Adrenal gland (tissue), 5 donors: ENCODE measurements at regions not wholly inside any gene's neighbourhood (a gene's known extent, or its start where the extent isn't known, plus 50 kb on each side); places are given as distances from the start of the nearest gene placed in this dataset.

Experiments
- CTCF ChIP-seq, 6 experiments: fragments of 450-650 bp in 4 of 6; fragments of 200-600 bp in 2 of 6; sonication (generic) in 1 of 6; IDR thresholded peaks; 1 replicate in 5 of 6; 2 replicates in 1 of 6; pipeline versions ENCODE4 v1.5.1 to v1.8.0; 2016 to 2021; ENCODE audit warnings: antibody characterized with exemption in 6 of 6, mild to moderate bottlenecking in 2 of 6, moderate library complexity in 1 of 6
- POLR2A ChIP-seq, 2 donors: fragments of 450-650 bp; IDR thresholded peaks; one replicate each; pipeline ENCODE4 v1.6.1; 2017; ENCODE audit warnings: antibody characterized with exemption in 2 of 2, mild to moderate bottlenecking in 2 of 2, moderate library complexity in 1 of 2
- donor health status: DM: no; HTN: no; CAD: no.

GRCh38 chr18:47615043-47615442 is 315.4 kb downstream of the SMAD2 start:
- TF ChIP-seq POLR2A (IDR thresholded peaks at IDR 0.05), result no peak
- no peak for TF ChIP-seq CTCF (IDR thresholded peaks at IDR 0.05)
